ENCODE measurements at regions not wholly inside any gene's neighbourhood (a gene's known extent, or its start where the extent isn't known, plus 50 kb on each side); places are given as distances from the start of the nearest gene placed in this dataset.

DNA sequence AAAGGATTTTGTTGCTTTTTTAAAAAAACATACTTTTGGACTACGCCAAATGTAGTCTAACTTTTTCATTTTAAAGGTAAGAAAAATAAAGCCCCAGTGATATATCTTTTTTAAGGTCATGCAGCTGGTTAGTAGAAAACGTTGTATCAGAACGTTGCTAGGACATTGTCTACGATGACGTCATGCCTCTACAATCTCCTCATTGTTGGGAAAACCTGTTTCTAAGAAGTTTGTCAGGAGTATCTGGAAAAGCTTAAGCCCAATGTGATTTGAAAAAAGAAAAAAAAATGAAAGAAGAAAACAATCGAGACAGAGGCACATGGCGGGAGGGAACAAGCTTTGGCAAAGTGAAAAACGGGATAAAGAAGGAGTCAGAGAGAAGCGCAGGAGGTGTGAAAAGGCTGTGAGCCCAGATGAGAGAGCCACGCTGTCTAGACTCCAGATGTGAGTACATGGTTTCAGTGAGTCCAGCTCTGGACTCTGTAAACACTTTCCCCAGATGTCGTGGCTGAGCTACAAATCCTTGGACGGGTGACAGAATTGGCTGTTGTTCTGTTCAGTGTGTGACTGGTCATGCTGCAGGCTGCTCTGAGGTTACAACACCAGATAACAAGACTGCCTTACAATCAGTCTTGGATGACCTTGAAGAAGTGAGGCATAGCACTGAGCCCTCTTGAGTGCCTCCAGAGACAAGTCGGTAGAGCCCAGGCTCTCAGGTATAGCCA, 656.7 kb upstream of the ID4 start:
- peaks cover 15% of the 10 kb centered on the region for H3K9me3 Mint-ChIP-seq
- H3K36me3 Mint-ChIP-seq (ENCODE audit: low read depth): no peaks in the 10 kb centered on the region
- TF ChIP-seq CTCF (IDR thresholded peaks at IDR 0.05): no peak
- H3K27ac Mint-ChIP-seq: no peak overlapping the region
- H3K4me3 Mint-ChIP-seq: no peak overlapping the region
- peaks cover 7% of the 10 kb centered on the region for H3K4me1 Mint-ChIP-seq
- DNase-seq: no peak
- H3K27me3 Mint-ChIP-seq (ENCODE audit: low read depth, poor library complexity): peaks cover 4% of the 10 kb centered on the region

DNA sequence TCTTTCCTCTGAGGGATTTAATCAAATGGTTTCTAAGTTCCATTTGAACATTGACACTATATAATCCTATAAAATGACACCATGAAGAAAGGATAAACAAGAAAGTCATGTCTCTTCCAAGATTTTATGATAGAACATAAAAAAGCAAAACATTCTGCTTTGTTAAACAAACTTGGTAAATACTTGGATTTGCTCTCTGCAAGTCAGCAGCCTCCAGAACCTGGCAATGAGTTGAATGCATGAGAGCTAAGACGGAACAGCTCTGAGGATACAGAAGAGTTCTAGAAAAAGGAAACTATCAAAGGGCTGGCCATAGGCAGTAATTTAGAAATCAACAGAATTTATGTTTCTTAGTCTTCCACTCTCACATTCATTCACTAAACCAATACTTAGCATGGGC, 656.0 kb upstream of the ID4 start:
- Mint-ChIP-seq H3K9me3 (peaks cover 15% of the 10 kb centered on the region), H3K27me3 (ENCODE audit: low read depth, poor library complexity) (peaks cover 4% of the 10 kb centered on the region), H3K4me3 (no peak overlapping the region), H3K4me1 (peaks cover 7% of the 10 kb centered on the region), H3K36me3 (ENCODE audit: low read depth) (no peaks in the 10 kb centered on the region), H3K27ac (no peak overlapping the region)
- no peak for DNase-seq
- TF ChIP-seq CTCF (IDR thresholded peaks at IDR 0.05): no peak

GRCh38 chr6:19193624-19194023, 643.5 kb upstream of the ID4 start:
- Mint-ChIP-seq H3K4me1 (no peaks in the 10 kb centered on the region), H3K4me3 (no peak overlapping the region)

GRCh38 chr6:19204445-19204844, 632.7 kb upstream of the ID4 start:
- no peak for TF ChIP-seq CTCF (IDR thresholded peaks at IDR 0.05)
- Mint-ChIP-seq H3K9me3 (peaks cover 33% of the 10 kb centered on the region), H3K27me3 (ENCODE audit: low read depth, poor library complexity) (no peaks in the 10 kb centered on the region), H3K36me3 (ENCODE audit: low read depth) (no peaks in the 10 kb centered on the region), H3K4me1 (no peaks in the 10 kb centered on the region), H3K27ac (no peak overlapping the region), H3K4me3 (no peak overlapping the region)
- DNase-seq: no peak

More at GRCh38 chr6:19193624-19194023, 643.5 kb upstream of the ID4 start:
- Mint-ChIP-seq H3K36me3 (ENCODE audit: low read depth) (no peaks in the 10 kb centered on the region), H3K27ac (no peak overlapping the region), H3K9me3 (peaks cover 9% of the 10 kb centered on the region), H3K27me3 (ENCODE audit: low read depth, poor library complexity) (peaks cover 4% of the 10 kb centered on the region)
- no peak for DNase-seq
- TF ChIP-seq CTCF (IDR thresholded peaks at IDR 0.05): no peak

DNA sequence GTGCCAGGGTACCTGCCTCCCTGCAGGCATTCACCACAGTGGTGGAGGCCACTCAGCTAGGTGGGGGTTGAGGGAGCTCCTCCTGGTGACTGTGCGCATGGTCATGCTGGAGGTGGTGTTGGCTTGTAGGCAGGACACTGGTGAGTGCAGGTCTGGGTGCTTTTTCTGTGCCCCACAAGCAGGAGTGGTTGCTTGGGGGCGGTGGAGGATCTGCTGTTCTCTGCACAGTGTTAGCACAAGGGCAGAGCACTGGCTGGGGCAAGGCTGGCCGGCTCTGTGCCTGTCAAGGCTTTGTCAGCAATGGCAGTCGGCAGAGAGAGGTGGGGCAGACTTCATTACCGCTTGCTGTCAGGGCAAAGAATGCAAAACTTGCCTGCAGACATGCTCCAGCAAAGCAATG, 632.1 kb upstream of the ID4 start:
- Mint-ChIP-seq H3K9me3 (peaks cover 27% of the 10 kb centered on the region), H3K27ac (no peak overlapping the region), H3K4me3 (no peak overlapping the region), H3K27me3 (ENCODE audit: low read depth, poor library complexity) (no peaks in the 10 kb centered on the region), H3K4me1 (no peaks in the 10 kb centered on the region), H3K36me3 (ENCODE audit: low read depth) (no peaks in the 10 kb centered on the region)
- DNase-seq: no peak
- TF ChIP-seq CTCF (IDR thresholded peaks at IDR 0.05): no peak

DNA sequence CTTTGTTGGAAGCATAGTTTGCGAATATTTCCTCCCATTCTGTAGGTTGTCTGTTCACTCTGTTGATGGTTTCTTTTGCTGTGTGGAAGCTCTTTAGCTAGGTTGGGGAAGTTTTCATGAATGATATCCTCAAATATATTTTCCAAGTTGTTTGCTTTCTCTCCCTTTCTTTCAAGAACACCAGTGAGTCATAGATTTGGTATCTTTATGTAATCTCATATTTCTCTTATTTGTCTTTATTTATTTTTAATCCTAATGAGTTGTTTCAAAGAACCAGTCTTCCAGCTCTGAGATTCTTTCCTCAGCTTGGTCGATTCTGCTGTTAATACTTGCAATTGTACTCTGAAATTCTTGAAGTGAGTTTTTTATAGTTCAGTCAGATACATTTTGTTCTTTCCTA, 628.0 kb upstream of the ID4 start:
- Mint-ChIP-seq H3K4me3 (no peak overlapping the region), H3K9me3 (peaks cover 6% of the 10 kb centered on the region), H3K4me1 (no peaks in the 10 kb centered on the region), H3K27ac (no peak overlapping the region), H3K27me3 (ENCODE audit: low read depth, poor library complexity) (no peaks in the 10 kb centered on the region), H3K36me3 (ENCODE audit: low read depth) (no peaks in the 10 kb centered on the region)
- TF ChIP-seq CTCF (IDR thresholded peaks at IDR 0.05): no peak
- no peak for DNase-seq

Measured in nephron progenitor cell (in vitro differentiated cells).